HCT116 (cell line): ENCODE measurements at regions not wholly inside any gene's neighbourhood (a gene's known extent, or its start where the extent isn't known, plus 50 kb on each side); places are given as distances from the start of the nearest gene placed in this dataset.

Experiments
- ATAC-seq: fragments of 200-7000 bp; cut with Tn5 transposase; 2 replicates; pipeline ENCODE4 v1.9.1; 2020; ENCODE audit warnings: mild to moderate bottlenecking, moderate library complexity
- BruUV-seq: library from RNA; stranded (reverse); fragments of 400-500 nt; replicated peaks from 2 replicates; lab custom pipeline; 2021; lab: Mats Ljungman, UMichigan
- CTCF ChIA-PET: fragments of 300-600 bp; sonication (Branson Sonifier 250); formaldehyde crosslinking; loops from one replicate; lab custom pipeline; 2021; ENCODE audit warnings: antibody characterized with exemption; lab: Charles Lee
- POLR2A ChIA-PET: fragments of 300-600, 350-600 bp; sonication (Branson Sonifier 250); formaldehyde crosslinking; loops from one replicate; lab custom pipeline; 2021; ENCODE audit warnings: antibody characterized with exemption; lab: Charles Lee
- RAD21 ChIA-PET, 2 experiments: fragments of 300-600 bp; sonication (Branson Sonifier 250); formaldehyde crosslinking; loops; one replicate each; lab custom pipeline; 2023; ENCODE audit warnings: low total read pairs in 2 of 2; ENCODE audit not compliant: uncharacterized antibody in 2 of 2, unreplicated experiment in 2 of 2, low non-redundant PET in 1 of 2; lab: Charles Lee
- DNase-seq: peaks from one replicate; pipeline ENCODE4 v3.0.0-alpha.2; 2010; ENCODE audit warnings: low read depth, low spot score
- H2AFZ ChIP-seq: fragments of 200-600 bp; shearing (Covaris generic), sonication (generic); 2 replicates; pipeline ENCODE4 v1.6.1; 2017; ENCODE audit warnings: low read depth, mixed run types, mixed read lengths, antibody characterized with exemption, low read length; ENCODE audit not compliant: poor library complexity, severe bottlenecking
- H3K27ac ChIP-seq: 2 replicates; pipeline ENCODE4 v1.5.1; 2012; ENCODE audit warnings: low read depth, low read length
- H3K27me3 ChIP-seq: fragments of 200-600 bp; sonication (generic); 2 replicates; pipeline ENCODE4 v1.6.1; 2016; ENCODE audit warnings: mixed run types, low read length, mixed read lengths; ENCODE audit not compliant: insufficient read depth
- H3K36me3 ChIP-seq, 2 experiments: fragments of 200-500 bp in 1 of 2; fragments of 200-600 bp in 1 of 2; sonication (Bioruptor generic) in 1 of 2; sonication (generic) in 1 of 2; 2 replicates each; pipeline versions ENCODE4 v1.5.1 to v1.6.1; 2014 to 2016; ENCODE audit warnings: low read length in 2 of 2, inconsistent platforms in 1 of 2, mixed read lengths in 1 of 2, mixed run types in 1 of 2; ENCODE audit not compliant: insufficient read depth in 2 of 2, control insufficient read depth in 1 of 2
- H3K4me1 ChIP-seq, 2 experiments: fragments of 200-600 bp in 1 of 2; sonication (generic) in 1 of 2; 2 replicates each; pipeline versions ENCODE4 v1.5.1 to v1.6.1; 2012 to 2017; ENCODE audit warnings: low read length in 2 of 2, inconsistent platforms in 1 of 2, mild to moderate bottlenecking in 1 of 2, mixed read lengths in 1 of 2, mixed run types in 1 of 2, moderate library complexity in 1 of 2; ENCODE audit not compliant: insufficient read depth in 2 of 2, control insufficient read depth in 1 of 2
- H3K4me2 ChIP-seq: fragments of 200-600 bp; sonication (generic); 2 replicates; pipeline ENCODE4 v1.6.1; 2017; ENCODE audit warnings: mixed run types, low read length, mixed read lengths
- H3K4me3 ChIP-seq, 2 experiments: fragments of 200-600 bp in 1 of 2; sonication (generic) in 1 of 2; replicated peaks in 1 of 2; 2 replicates each; pipeline ENCODE4 v1.5.1; 2011 to 2016; ENCODE audit warnings: low read length in 2 of 2, control low read depth in 1 of 2, low read depth in 1 of 2, mild to moderate bottlenecking in 1 of 2, mixed read lengths in 1 of 2, mixed run types in 1 of 2
- H3K79me2 ChIP-seq: fragments of 200-600 bp; sonication (generic); 2 replicates; pipeline ENCODE4 v1.6.1; 2017; ENCODE audit warnings: mild to moderate bottlenecking, mixed run types, low read length, moderate library complexity, mixed read lengths; ENCODE audit not compliant: insufficient read depth
- H3K9ac ChIP-seq: fragments of 200-600 bp; sonication (generic); 2 replicates; pipeline ENCODE4 v1.6.1; 2016; ENCODE audit warnings: low read length, mixed read lengths
- H3K9me2 ChIP-seq: fragments of 200-600 bp; sonication (generic), shearing (Covaris generic); 2 replicates; pipeline ENCODE4 v1.6.1; 2017; ENCODE audit warnings: mixed run types, mild to moderate bottlenecking, moderate library complexity; ENCODE audit not compliant: insufficient read depth
- H3K9me3 ChIP-seq, 2 experiments: fragments of 200-500 bp in 1 of 2; fragments of 200-600 bp in 1 of 2; sonication (Bioruptor generic) in 1 of 2; sonication (generic) in 1 of 2; 2 replicates each; pipeline ENCODE4 v1.6.1; 2014 to 2017; ENCODE audit warnings: low read length in 2 of 2, mixed read lengths in 2 of 2, inconsistent platforms in 1 of 2, low read depth in 1 of 2, mild to moderate bottlenecking in 1 of 2, mixed run types in 1 of 2, moderate library complexity in 1 of 2; ENCODE audit not compliant: control insufficient read depth in 1 of 2, insufficient read depth in 1 of 2
- H4K20me1 ChIP-seq: fragments of 200-600 bp; sonication (generic), shearing (Covaris generic); 2 replicates; pipeline ENCODE4 v1.6.1; 2017; ENCODE audit warnings: mixed run types, mild to moderate bottlenecking, moderate library complexity; ENCODE audit not compliant: insufficient read depth
- CBX3 ChIP-seq: IDR thresholded peaks from 2 replicates; pipeline ENCODE4 v1.6.1; 2012; ENCODE audit warnings: low read depth
- CTCF ChIP-seq, 3 experiments: fragments of 200-600 bp in 1 of 3; sonication (generic) in 1 of 3; IDR thresholded peaks in 2 of 3; conservative IDR thresholded peaks in 1 of 3; 2 replicates each; pipeline ENCODE4 v1.5.1; 2012 to 2017; ENCODE audit warnings: low read depth in 2 of 3, low read length in 2 of 3, antibody characterized with exemption in 1 of 3, borderline replicate concordance in 1 of 3, control low read depth in 1 of 3, mild to moderate bottlenecking in 1 of 3, mixed read lengths in 1 of 3, mixed run types in 1 of 3, moderate library complexity in 1 of 3; ENCODE audit not compliant: insufficient read depth in 1 of 3
- EGR1 ChIP-seq: IDR thresholded peaks from 2 replicates; pipeline ENCODE4 v1.6.1; 2012; ENCODE audit warnings: low read depth
- ELF1 ChIP-seq: IDR thresholded peaks from 2 replicates; pipeline ENCODE4 v1.6.1; 2012; ENCODE audit warnings: low read depth, borderline replicate concordance
- EZH2 ChIP-seq: fragments of 200-600 bp; sonication (generic); IDR thresholded peaks from 2 replicates; pipeline ENCODE4 v1.6.1; 2017; ENCODE audit warnings: antibody characterized with exemption, mixed run types
- POLR2A ChIP-seq: IDR thresholded peaks from 2 replicates; pipeline ENCODE4 v1.7.0; 2011; ENCODE audit warnings: borderline replicate concordance; ENCODE audit not compliant: insufficient read depth, insufficient read length; ENCODE audit errors: extremely low read depth
- RAD21 ChIP-seq: IDR thresholded peaks from 2 replicates; pipeline ENCODE4 v1.6.1; 2012; ENCODE audit warnings: low read depth, mild to moderate bottlenecking
- SIN3A ChIP-seq: IDR thresholded peaks from 2 replicates; pipeline ENCODE4 v1.6.1; 2012; ENCODE audit warnings: low read depth
- SP1 ChIP-seq: IDR thresholded peaks from 2 replicates; pipeline ENCODE4 v1.6.1; 2012; ENCODE audit warnings: low read depth
- TCF7L2 ChIP-seq: IDR thresholded peaks from 2 replicates; pipeline ENCODE4 v1.7.0; 2011; ENCODE audit warnings: borderline replicate concordance, inconsistent platforms; ENCODE audit not compliant: insufficient read depth, insufficient read length; ENCODE audit errors: extremely low read depth
- ZFX ChIP-seq: fragments of 450-650 bp; IDR thresholded peaks from 2 replicates; pipeline ENCODE4 v1.6.1; 2017
- intact Hi-C: fragments of 100-400 bp; cut with micrococcal nuclease; formaldehyde crosslinking; loops from 2 replicates; pipeline ENCODE4 v1.10.0; 2022
- TF ChIP-seq, protein P1 (sequence below): IDR thresholded peaks from 2 replicates; pipeline ENCODE4 v1.6.1; 2012

- TF ChIP-seq, protein P1, sequence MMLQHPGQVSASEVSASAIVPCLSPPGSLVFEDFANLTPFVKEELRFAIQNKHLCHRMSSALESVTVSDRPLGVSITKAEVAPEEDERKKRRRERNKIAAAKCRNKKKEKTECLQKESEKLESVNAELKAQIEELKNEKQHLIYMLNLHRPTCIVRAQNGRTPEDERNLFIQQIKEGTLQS = no peak
- no peak for TF ChIP-seq POLR2A
- no peak for TF ChIP-seq ELF1
- no peak for TF ChIP-seq TCF7L2
- no peak for TF ChIP-seq EZH2
- no peak for TF ChIP-seq RAD21
Measured at GRCh38 chr11:116145187-116145865, 627.5 kb downstream of the BUD13 start (continued).

GRCh38 chr11:116144387-116144958, 628.3 kb downstream of the BUD13 start:
- Histone ChIP-seq H3K9ac (no peak overlapping the region), H3K4me3 (no peak overlapping the region), H3K27me3 (peaks cover 3% of the 10 kb centered on the region; the same call in 1 of the 2 replicates), H2AFZ (no peak overlapping the region), H3K36me3 (no peaks in the 10 kb centered on the region), H3K27ac (no peak overlapping the region), H3K9me3 (no peaks in the 10 kb centered on the region), H4K20me1 (no peaks in the 10 kb centered on the region), H3K79me2 (no peaks in the 10 kb centered on the region), H3K9me2 (no peaks in the 10 kb centered on the region), H3K4me2 (no peak overlapping the region), H3K4me1 (no peaks in the 10 kb centered on the region)
- POLR2A ChIA-PET = no interaction called here
- DNase-seq (no peak), ATAC-seq (no peak)
- intact Hi-C loops = no loop called here
- CTCF ChIA-PET = no interaction called here
- TF ChIP-seq CBX3 = no peak
- no peak for TF ChIP-seq EZH2
- no peak for TF ChIP-seq TCF7L2
- TF ChIP-seq SP1 = no peak
- TF ChIP-seq POLR2A = no peak
- TF ChIP-seq EGR1 = no peak
- TF ChIP-seq SIN3A = no peak
- TF ChIP-seq, protein P1 = no peak
- TF ChIP-seq ELF1 = no peak
- TF ChIP-seq CTCF (IDR thresholded peaks at IDR 0.05 in 2 of 3, conservative IDR thresholded peaks at IDR 0.05 in 1 of 3; ENCODE audit: borderline replicate concordance in 1 of 3, insufficient read depth in 1 of 3, low read depth in 2 of 3, low read length in 2 of 3) = no peak
- no peak for TF ChIP-seq ZFX
- no TSS peak for BruUV-seq
- RAD21 ChIA-PET = no interaction called here
